T-cell (primary cell): ENCODE measurements at regions not wholly inside any gene's neighbourhood (a gene's known extent, or its start where the extent isn't known, plus 50 kb on each side); places are given as distances from the start of the nearest gene placed in this dataset.
A peak's percentile ranks its signal among the peaks of the same experiment; 100 is the strongest.
"Not testable (repeated sequence)": the region's sequence is repeated elsewhere in the genome, so short reads cannot be mapped to it uniquely, and the experiment has no call there.

ENCODE experiments used
- ATAC-seq, 4 experiments: fragments of 200-7000 bp in 3 of 4; fragments of 150-1000 bp in 1 of 4; cut with Tn5 transposase; replicated peaks in 1 of 4; 1 replicate in 3 of 4; 2 replicates in 1 of 4; pipeline ENCODE4 v1.10.0; 2021; ENCODE audit warnings: moderate library complexity in 3 of 4, mild to moderate bottlenecking in 2 of 4, moderate number of reproducible peaks in 1 of 4
- CTCF ChIA-PET, 2 donors: fragments of 300-600 bp; sonication (Branson Sonifier 250); formaldehyde crosslinking; loops; one replicate each; lab custom pipeline; 2022; ENCODE audit warnings: antibody characterized with exemption in 2 of 2; lab: Charles Lee
- POLR2A ChIA-PET, 2 donors: fragments of 300-600 bp; sonication (Branson Sonifier 250); formaldehyde crosslinking; loops; one replicate each; lab custom pipeline; 2022; ENCODE audit warnings: antibody characterized with exemption in 2 of 2; lab: Charles Lee
- DNase-seq, 35 experiments: peaks; one replicate each; pipeline versions ENCODE4 v3.0.0 to v3.0.0-alpha.2; 2013 to 2023
- H3K27ac ChIP-seq: one replicate; pipeline ENCODE4 v1.5.1; 2013; ENCODE audit warnings: low read length
- H3K27me3 ChIP-seq, 2 experiments: replicated peaks in 1 of 2; 1 replicate in 1 of 2; 2 replicates in 1 of 2; pipeline versions ENCODE4 v1.6.1 to v1.7.0; 2013; ENCODE audit warnings: low read length in 1 of 2, mixed read lengths in 1 of 2; ENCODE audit not compliant: control insufficient read depth in 2 of 2, insufficient read depth in 2 of 2; ENCODE audit errors: extremely low read depth in 1 of 2
- H3K36me3 ChIP-seq, 2 donors: 1 replicate in 1 of 2; 2 replicates in 1 of 2; pipeline versions ENCODE4 v1.6.1 to v1.7.0; 2013; ENCODE audit warnings: low read length in 1 of 2; ENCODE audit not compliant: control insufficient read depth in 2 of 2, insufficient read depth in 1 of 2; ENCODE audit errors: extremely low read depth in 1 of 2
- H3K4me1 ChIP-seq, 2 experiments: 1 replicate in 1 of 2; 2 replicates in 1 of 2; pipeline versions ENCODE4 v1.6.1 to v1.7.0; 2013; ENCODE audit warnings: low read length in 2 of 2, mixed read lengths in 1 of 2; ENCODE audit not compliant: insufficient read depth in 2 of 2, control insufficient read depth in 1 of 2; ENCODE audit errors: extremely low read depth in 1 of 2
- H3K4me3 ChIP-seq, 2 donors: 1 replicate in 1 of 2; 2 replicates in 1 of 2; pipeline versions ENCODE4 v1.5.1 to v1.7.0; 2013; ENCODE audit warnings: mild to moderate bottlenecking in 2 of 2, low read length in 1 of 2, moderate library complexity in 1 of 2; ENCODE audit not compliant: control insufficient read depth in 1 of 2; ENCODE audit errors: extremely low read depth in 1 of 2
- H3K9me3 ChIP-seq: 2 replicates; pipeline ENCODE4 v1.7.0; 2013
- H3K27ac Mint-ChIP-seq, 2 donors: one replicate each; pipeline ENCODE4 v1.8.0; 2020 to 2021; ENCODE audit warnings: mild to moderate bottlenecking in 2 of 2, mixed read lengths in 2 of 2
- H3K27me3 Mint-ChIP-seq, 2 donors: one replicate each; pipeline ENCODE4 v1.8.0; 2021 to 2022; ENCODE audit warnings: mixed read lengths in 2 of 2
- H3K36me3 Mint-ChIP-seq: one replicate; pipeline ENCODE4 v1.8.0; 2021; ENCODE audit warnings: mixed read lengths
- H3K4me1 Mint-ChIP-seq, 3 donors: one replicate each; pipeline ENCODE4 v1.8.0; 2020 to 2022; ENCODE audit warnings: mixed read lengths in 3 of 3, mild to moderate bottlenecking in 1 of 3
- H3K4me3 Mint-ChIP-seq, 3 donors: one replicate each; pipeline ENCODE4 v1.8.0; 2020 to 2022; ENCODE audit warnings: mild to moderate bottlenecking in 3 of 3, mixed read lengths in 3 of 3, moderate library complexity in 3 of 3
- H3K9me3 Mint-ChIP-seq, 3 donors: one replicate each; pipeline ENCODE4 v1.8.0; 2020 to 2022; ENCODE audit warnings: mixed read lengths in 3 of 3
- WGBS: methylation state at CpG from one replicate; pipeline ENCODE4 v1.1.5; 2013; ENCODE audit warnings: missing lambda C conversion rate; ENCODE audit not compliant: insufficient coverage; 5-methylcytosine and 5-hydroxymethylcytosine counted together

GRCh38 chr15:58363673-58364072 lies 68.1 kb upstream of the LIPC start:
- H3K9me3 ChIP-seq, H3K27me3 ChIP-seq, H3K36me3 Mint-ChIP-seq, H3K27me3 Mint-ChIP-seq, DNase-seq, H3K36me3 ChIP-seq, POLR2A ChIA-PET, ATAC-seq, H3K9me3 Mint-ChIP-seq, CTCF ChIA-PET, H3K27ac ChIP-seq, H3K4me3 ChIP-seq, H3K27ac Mint-ChIP-seq: not testable (repeated sequence)
- peak overlapping the region in 1 of 3 donors; percentile 68 for H3K4me3 Mint-ChIP-seq
- 100% methylated on average over 1 of the region's 6 CpGs for WGBS
- H3K4me1 Mint-ChIP-seq, result peaks cover 24 to 33% (median 27%) of the 10 kb centered on the region in 3 donors
- peaks cover 6 to 20% of the 10 kb centered on the region in 2 experiments for H3K4me1 ChIP-seq

GRCh38 chr15:58365098-58365497 lies 66.7 kb upstream of the LIPC start:
- ATAC-seq, DNase-seq, H3K27me3 Mint-ChIP-seq, H3K9me3 Mint-ChIP-seq, CTCF ChIA-PET, H3K36me3 ChIP-seq, H3K9me3 ChIP-seq, H3K36me3 Mint-ChIP-seq, POLR2A ChIA-PET, H3K27ac Mint-ChIP-seq, H3K27me3 ChIP-seq, H3K27ac ChIP-seq, H3K4me3 ChIP-seq, H3K4me3 Mint-ChIP-seq: not testable (repeated sequence)
- no CpG with 5 or more reads among the region's 1 CpG for WGBS
- H3K4me1 ChIP-seq, result peaks cover 4 to 21% of the 10 kb centered on the region in 2 experiments
- peaks cover 29 to 34% (median 30%) of the 10 kb centered on the region in 3 donors for H3K4me1 Mint-ChIP-seq

GRCh38 chr15:58369261-58369701 lies 62.5 kb upstream of the LIPC start:
- POLR2A ChIA-PET, result no interaction called here
- Histone ChIP-seq H3K4me1 (peaks cover 0 to 5% of the 10 kb centered on the region in 2 experiments), H3K27me3 (no peaks in the 10 kb centered on the region), H3K27ac (no peak overlapping the region), H3K4me3 (no peak overlapping the region), H3K9me3 (peaks cover 4% of the 10 kb centered on the region), H3K36me3 (no peaks in the 10 kb centered on the region)
- ATAC-seq (peak; percentile 43 to 68 (median 53)), DNase-seq (peak in 16 of 35 experiments; percentile 17 to 47 (median 32))
- Mint-ChIP-seq H3K4me1 (peaks cover 10 to 12% (median 10%) of the 10 kb centered on the region in 3 donors), H3K36me3 (no peaks in the 10 kb centered on the region), H3K4me3 (peak overlapping the region; percentile 38 to 52 (median 47)), H3K9me3 (no peaks in the 10 kb centered on the region), H3K27ac (peak overlapping the region in 1 of 2 donors; percentile 13), H3K27me3 (peaks cover 0 to 2% of the 10 kb centered on the region in 2 donors)
- WGBS, result no CpG with 5 or more reads among the region's 5 CpGs
- CTCF ChIA-PET, result no interaction called here

- Mint-ChIP-seq H3K36me3 (no peaks in the 10 kb centered on the region), H3K27me3 (peaks cover 0 to 2% of the 10 kb centered on the region in 2 donors), H3K4me3 (no peak overlapping the region), H3K27ac (no peak overlapping the region), H3K4me1 (peaks cover 7 to 12% (median 10%) of the 10 kb centered on the region in 3 donors), H3K9me3 (no peaks in the 10 kb centered on the region)
- POLR2A ChIA-PET, result no interaction called here
- H3K27me3 ChIP-seq, result no peaks in the 10 kb centered on the region
- CTCF ChIA-PET, result no interaction called here
- no peak for DNase-seq
- 100% methylated on average over 1 of the region's 3 CpGs for WGBS
- peaks cover 0 to 5% of the 10 kb centered on the region in 2 experiments for H3K4me1 ChIP-seq
- no peak overlapping the region for H3K27ac ChIP-seq
- H3K4me3 ChIP-seq, result no peak overlapping the region
- H3K9me3 ChIP-seq, result peaks cover 4% of the 10 kb centered on the region
- ATAC-seq, result no peak
- no peaks in the 10 kb centered on the region for H3K36me3 ChIP-seq
These were observed 61.8 kb upstream of the LIPC start for GRCh38 chr15:58369956-58370355.

GRCh38 chr15:58374147-58374546 lies 57.6 kb upstream of the LIPC start:
- H3K27ac Mint-ChIP-seq, result no peak overlapping the region
- H3K4me1 ChIP-seq, result peaks cover 0 to 4% of the 10 kb centered on the region in 2 experiments
- peaks cover 4% of the 10 kb centered on the region for H3K9me3 ChIP-seq
- peaks cover 6 to 9% (median 8%) of the 10 kb centered on the region in 3 donors for H3K4me1 Mint-ChIP-seq
- no peak overlapping the region for H3K27ac ChIP-seq
- ChIA-PET POLR2A (no interaction called here), CTCF (no interaction called here)
- no peak overlapping the region for H3K4me3 Mint-ChIP-seq
- H3K27me3 ChIP-seq, result no peaks in the 10 kb centered on the region
- H3K27me3 Mint-ChIP-seq, result peaks cover 0 to 4% of the 10 kb centered on the region in 2 donors
- WGBS, result 100% methylated on average over 3 of the region's 3 CpGs
- DNase-seq, result no peak
- H3K4me3 ChIP-seq, result no peak overlapping the region
- no peaks in the 10 kb centered on the region for H3K9me3 Mint-ChIP-seq
- no peaks in the 10 kb centered on the region for H3K36me3 Mint-ChIP-seq
- no peak for ATAC-seq
- no peaks in the 10 kb centered on the region for H3K36me3 ChIP-seq

GRCh38 chr15:58377193-58377592 lies 54.6 kb upstream of the LIPC start:
- no peak overlapping the region for H3K27ac ChIP-seq
- H3K4me3 ChIP-seq, result no peak overlapping the region
- no peaks in the 10 kb centered on the region for H3K27me3 ChIP-seq
- Mint-ChIP-seq H3K4me1 (no peaks in the 10 kb centered on the region), H3K36me3 (no peaks in the 10 kb centered on the region), H3K9me3 (no peaks in the 10 kb centered on the region), H3K4me3 (no peak overlapping the region), H3K27ac (no peak overlapping the region), H3K27me3 (peaks cover 0 to 4% of the 10 kb centered on the region in 2 donors)
- peaks cover 2% of the 10 kb centered on the region for H3K9me3 ChIP-seq
- H3K4me1 ChIP-seq, result no peaks in the 10 kb centered on the region
- WGBS, result no CpG with 5 or more reads among the region's 2 CpGs
- no peak for DNase-seq
- ChIA-PET POLR2A (no interaction called here), CTCF (no interaction called here)
- no peak for ATAC-seq
- H3K36me3 ChIP-seq, result no peaks in the 10 kb centered on the region
